RCC 7860 (cell line): ENCODE measurements at regions not wholly inside any gene's neighbourhood (a gene's known extent, or its start where the extent isn't known, plus 50 kb on each side); places are given as distances from the start of the nearest gene placed in this dataset.

Source experiments
- DNase-seq: peaks from one replicate; pipeline ENCODE4 v3.0.0-alpha.2; 2015; ENCODE audit warnings: low spot score
- FAIRE-seq: peaks from 2 replicates; lab custom pipeline; 2012; peaks lifted over from hg19 to GRCh38; lab: Jason Lieb, UNC

DNA sequence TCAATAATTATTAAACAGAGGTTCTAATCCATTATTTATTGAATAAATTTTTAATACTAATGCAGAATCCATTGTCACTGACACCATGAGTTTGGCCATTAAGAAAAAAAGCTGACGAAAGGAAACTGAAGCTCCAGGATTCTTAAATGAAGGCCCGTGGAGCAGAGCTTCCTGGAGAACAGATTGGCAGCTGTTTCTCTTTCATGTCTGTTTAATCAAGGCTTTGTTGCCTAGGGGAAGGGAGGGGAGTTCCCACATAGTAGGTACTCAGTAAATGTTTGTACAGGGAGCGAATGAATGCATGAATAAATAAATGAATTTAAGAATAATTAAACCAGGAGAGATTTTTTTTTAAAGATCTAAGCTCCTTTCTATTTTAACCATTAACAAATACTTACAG is 315.1 kb upstream of the KLHL29 start:
- FAIRE-seq (no peak), DNase-seq (no peak)

- DNase-seq: no peak
- FAIRE-seq: no peak
Measured at GRCh38 chr2:23073056-23073455, 311.9 kb upstream of the KLHL29 start.

GRCh38 chr2:23073671-23074070 is 311.3 kb upstream of the KLHL29 start:
- FAIRE-seq (no peak), DNase-seq (no peak)

DNA sequence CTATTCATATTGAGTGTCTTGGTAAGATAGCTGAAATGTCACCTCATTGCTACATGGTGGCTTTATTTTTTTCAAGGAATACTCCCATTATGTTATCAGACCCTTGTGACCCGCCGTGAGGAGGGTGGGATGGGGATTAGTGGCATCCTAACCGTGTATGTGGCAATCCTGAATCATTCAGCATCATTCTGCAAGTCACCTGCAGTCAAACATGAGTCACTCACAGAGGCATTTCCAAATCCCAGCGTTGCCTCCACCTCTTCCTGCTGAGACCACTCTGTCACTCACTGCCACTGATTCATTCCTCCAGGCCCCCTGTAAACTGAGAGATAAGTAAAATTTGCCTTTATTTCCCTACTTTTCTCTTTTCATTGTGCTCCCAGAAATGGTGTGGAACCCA is 307.4 kb upstream of the KLHL29 start:
- DNase-seq (no peak), FAIRE-seq (no peak)

GRCh38 chr2:23078784-23079434 is 306.1 kb upstream of the KLHL29 start:
- DNase-seq (no peak), FAIRE-seq (no peak)

- DNase-seq (no peak), FAIRE-seq (no peak)
Measured at GRCh38 chr2:23083966-23084365, 301.0 kb upstream of the KLHL29 start.

DNA sequence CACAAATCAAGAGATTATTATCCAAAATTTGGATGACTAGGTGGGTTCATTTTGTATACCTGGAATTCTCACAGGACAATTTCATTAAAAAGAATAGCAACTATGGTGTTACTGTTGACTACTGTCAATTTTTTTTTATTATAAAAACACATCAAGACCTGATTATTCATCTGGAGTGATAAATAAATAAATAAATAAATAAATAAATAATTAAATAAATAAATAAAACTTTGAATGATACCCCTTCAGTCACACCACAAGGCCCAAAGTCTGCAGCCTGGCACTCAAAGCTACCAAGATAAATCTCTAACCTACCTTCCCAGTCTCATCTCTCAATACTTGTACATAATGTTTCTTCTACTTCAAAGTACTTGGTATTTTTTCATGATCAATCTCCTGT is 294.0 kb upstream of the KLHL29 start:
- no peak for DNase-seq
- no peak for FAIRE-seq

DNA sequence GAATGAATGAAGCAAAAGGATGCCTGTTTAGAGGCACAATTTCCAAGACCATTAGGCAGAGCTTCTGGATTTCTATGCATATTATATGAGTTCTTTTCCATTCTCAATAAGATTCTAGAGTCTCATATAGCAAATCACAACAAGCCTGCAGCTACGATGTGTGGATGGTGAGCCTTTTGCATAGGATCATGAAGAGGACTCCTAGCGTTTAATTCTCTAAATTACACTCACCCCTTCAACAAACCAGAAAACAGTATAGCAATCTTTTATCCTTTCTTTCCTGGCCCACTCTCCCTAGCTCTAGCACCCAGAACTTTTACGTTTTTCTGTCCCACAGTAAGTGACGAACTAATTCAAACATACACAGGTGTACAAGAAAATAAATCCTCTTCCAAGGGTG is 293.1 kb upstream of the KLHL29 start:
- no peak for FAIRE-seq

GRCh38 chr2:23092831-23093230 is 292.1 kb upstream of the KLHL29 start:
- FAIRE-seq (no peak), DNase-seq (no peak)

More for the DNA sequence above, 293.1 kb upstream of the KLHL29 start:
- DNase-seq: no peak

GRCh38 chr2:23093513-23093912 is 291.5 kb upstream of the KLHL29 start:
- DNase-seq: no peak
- FAIRE-seq: no peak

DNA sequence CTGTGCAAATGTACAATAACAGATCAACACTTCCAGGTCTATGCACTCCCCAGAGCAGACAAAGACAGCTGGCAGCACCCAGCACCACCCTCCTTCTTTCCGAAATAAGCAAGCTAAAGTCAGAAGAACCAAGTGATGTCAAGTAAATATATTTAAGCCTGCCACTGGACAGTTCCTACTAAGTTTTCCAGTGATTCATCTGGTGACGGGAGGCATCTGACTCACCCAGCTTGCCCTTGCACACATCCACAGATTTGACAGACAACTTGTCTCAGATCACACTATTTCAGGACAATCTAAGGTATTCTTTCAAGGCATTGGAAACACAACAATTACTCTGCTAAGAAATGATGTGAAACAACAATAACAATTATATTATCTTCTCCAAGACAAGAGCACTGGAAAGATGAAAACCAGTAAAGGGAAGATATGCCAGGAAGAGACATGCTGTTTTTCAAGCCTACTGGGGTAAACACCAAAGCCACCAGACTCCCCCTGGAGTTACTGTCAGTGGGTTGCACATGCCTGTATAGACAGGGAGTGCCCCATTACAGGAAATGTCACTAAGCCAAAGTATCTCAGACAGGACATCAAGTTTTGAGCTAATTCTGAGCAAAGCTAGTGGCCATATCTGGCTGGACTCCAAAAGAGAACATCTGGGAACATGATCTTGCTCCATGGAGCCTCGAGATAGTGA is 287.9 kb upstream of the KLHL29 start:
- FAIRE-seq (no peak), DNase-seq (no peak)

- no peak for DNase-seq
- no peak for FAIRE-seq
Measured at GRCh38 chr2:23100406-23100805, 284.6 kb upstream of the KLHL29 start.

DNA sequence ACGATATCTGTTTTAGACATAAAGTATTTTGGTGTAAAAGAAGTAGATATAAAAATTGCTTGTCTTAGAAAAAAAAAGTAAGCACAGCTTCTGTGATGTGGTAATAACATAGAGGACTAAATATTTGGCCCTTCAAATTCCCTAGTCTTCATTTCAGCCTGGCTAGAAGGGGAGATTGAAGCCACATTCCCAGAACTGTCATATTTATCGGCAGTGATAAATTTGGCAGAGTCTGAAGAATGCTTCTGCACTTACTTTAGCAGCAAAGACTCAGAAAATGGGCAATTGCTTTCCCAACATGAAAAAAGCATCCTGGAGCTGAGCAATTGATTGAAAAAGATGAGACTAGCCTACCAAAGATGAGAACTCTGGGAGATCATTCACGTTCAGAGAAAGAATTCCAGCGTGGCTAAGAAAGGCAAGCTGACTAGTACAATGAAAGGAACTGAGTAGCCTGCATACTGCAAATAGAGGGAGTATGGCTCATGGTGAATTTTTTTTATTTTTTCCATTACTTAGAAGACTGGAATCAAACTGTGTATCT is 278.7 kb upstream of the KLHL29 start:
- DNase-seq: no peak
- no peak for FAIRE-seq

GRCh38 chr2:23107327-23107941 is 277.5 kb upstream of the KLHL29 start:
- DNase-seq (no peak), FAIRE-seq (no peak)

DNA sequence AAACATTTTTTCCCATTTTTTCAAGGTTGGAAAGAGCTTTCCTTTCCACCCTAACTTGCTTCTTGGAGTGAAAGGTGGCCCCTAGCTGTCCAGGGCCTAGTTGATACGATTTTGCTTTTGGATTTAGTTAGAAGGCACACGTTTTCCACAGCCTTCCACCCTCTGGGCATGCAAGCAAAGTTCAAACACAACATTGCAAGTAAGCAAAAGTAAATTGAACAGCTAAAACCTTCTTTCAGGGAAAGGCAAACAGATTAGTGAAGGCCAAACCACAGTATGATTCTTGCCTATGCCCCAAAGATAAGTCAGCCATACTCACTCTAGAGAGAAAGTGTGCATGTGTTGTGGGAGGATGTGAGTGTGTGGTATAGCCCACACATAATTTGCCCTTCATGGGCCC is 273.7 kb upstream of the KLHL29 start:
- FAIRE-seq: no peak
- DNase-seq: no peak

- no peak for FAIRE-seq
- DNase-seq: no peak
Measured at GRCh38 chr2:23112517-23112916, 272.5 kb upstream of the KLHL29 start.

DNA sequence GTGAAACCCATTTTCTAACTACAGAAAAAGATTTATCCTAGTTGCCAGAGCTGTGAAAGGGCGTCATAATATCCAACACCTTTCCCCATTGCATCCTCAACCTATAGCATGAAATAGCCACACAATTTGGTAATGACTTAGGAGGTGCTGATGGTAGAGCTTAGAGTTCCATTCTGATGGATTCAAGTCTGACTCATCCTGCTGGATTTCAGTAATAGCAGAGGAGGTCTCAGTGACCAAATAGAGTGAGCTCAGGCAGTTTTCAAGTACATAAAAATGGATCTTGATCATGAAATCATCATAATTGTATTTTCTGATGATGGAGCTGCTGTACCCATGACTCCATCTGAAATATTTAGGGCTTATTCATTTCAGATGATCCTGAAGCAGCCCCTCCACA is 270.7 kb upstream of the KLHL29 start:
- DNase-seq (no peak), FAIRE-seq (no peak)

GRCh38 chr2:23118313-23118712 is 266.7 kb upstream of the KLHL29 start:
- DNase-seq: no peak
- no peak for FAIRE-seq

DNA sequence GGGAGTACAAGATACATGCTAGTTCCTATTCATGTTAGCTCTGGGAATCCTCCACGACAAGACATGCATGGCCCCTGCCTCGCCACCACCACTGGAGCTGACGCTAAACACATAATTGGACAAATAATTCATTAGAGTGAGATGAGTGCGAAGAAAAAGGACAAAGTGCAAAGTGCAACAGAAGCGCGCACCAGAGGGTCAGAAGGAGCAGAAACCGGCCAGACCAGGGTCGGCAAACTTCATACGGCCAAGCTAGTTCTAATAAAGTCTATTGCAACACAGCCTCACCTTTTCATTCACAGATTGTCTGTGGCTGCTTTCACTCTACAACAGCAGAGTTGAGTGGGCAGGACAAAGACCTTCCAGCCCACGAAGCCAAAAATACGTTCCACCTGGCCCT is 266.1 kb upstream of the KLHL29 start:
- DNase-seq (no peak), FAIRE-seq (no peak)

- no peak for DNase-seq
- FAIRE-seq: no peak
Measured at GRCh38 chr2:23120161-23120560, 264.8 kb upstream of the KLHL29 start.

DNA sequence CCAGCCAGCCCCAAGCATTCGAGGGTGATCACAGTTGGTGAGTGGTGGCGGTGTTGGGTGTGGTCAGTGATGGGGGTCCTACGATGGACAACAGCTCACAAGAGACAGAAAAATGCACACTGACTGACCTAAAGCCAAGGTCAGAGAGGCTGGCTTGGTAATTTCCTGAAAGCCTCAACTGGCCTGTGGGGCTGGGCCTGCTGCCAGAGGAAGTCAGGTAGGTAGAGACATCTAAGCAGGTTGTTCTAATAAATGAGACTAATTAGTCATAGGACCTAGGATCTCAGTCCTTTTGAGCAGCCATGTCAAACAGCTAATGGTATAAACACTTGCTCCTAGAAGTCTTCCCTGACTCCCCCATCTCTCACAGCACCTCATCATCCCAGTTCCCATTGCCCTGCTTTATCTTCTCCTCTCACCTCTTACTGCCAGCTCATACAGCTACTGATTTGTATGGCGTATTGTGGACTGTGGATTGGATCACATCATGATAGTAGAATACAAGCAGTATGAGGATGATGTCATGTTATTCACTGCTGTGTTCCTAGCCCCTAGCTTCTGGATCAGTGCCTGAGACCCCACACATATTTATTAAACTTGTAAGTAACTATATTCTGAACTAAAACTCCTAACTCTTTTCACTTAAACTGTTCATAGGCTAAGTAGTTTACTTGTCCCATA is 262.9 kb upstream of the KLHL29 start:
- DNase-seq (no peak), FAIRE-seq (no peak)
